Loucy (cell line): ENCODE measurements at regions not wholly inside any gene's neighbourhood (a gene's known extent, or its start where the extent isn't known, plus 50 kb on each side); places are given as distances from the start of the nearest gene placed in this dataset.

Source experiments
- H2AFZ ChIP-seq: fragments of 200-600 bp; sonication (generic); 2 replicates; pipeline ENCODE4 v1.6.0; 2016; ENCODE audit warnings: antibody characterized with exemption, mild to moderate bottlenecking, low read length, moderate library complexity
- H3F3A ChIP-seq: fragments of 200-600 bp; 2 replicates; pipeline ENCODE4 v1.6.0; 2016; ENCODE audit warnings: antibody characterized with exemption, low read depth, mild to moderate bottlenecking
- H3K27me3 ChIP-seq: fragments of 200-600 bp; sonication (generic); 2 replicates; pipeline ENCODE4 v1.6.1; 2014; ENCODE audit warnings: low read length, mild to moderate bottlenecking; ENCODE audit not compliant: insufficient read depth, poor library complexity, severe bottlenecking
- H3K36me3 ChIP-seq: fragments of 200-600 bp; sonication (generic); 2 replicates; pipeline ENCODE4 v1.6.1; 2016; ENCODE audit warnings: low read length; ENCODE audit not compliant: insufficient read depth
- H3K4me1 ChIP-seq: fragments of 200-600 bp; sonication (generic); 2 replicates; pipeline ENCODE4 v1.5.1; 2014; ENCODE audit warnings: low read length, mild to moderate bottlenecking; ENCODE audit not compliant: insufficient read depth, poor library complexity, severe bottlenecking
- H3K4me2 ChIP-seq: fragments of 200-600 bp; sonication (generic); 2 replicates; pipeline ENCODE4 v1.6.0; 2014; ENCODE audit warnings: antibody characterized with exemption, low read length, low read depth, mild to moderate bottlenecking; ENCODE audit not compliant: poor library complexity, severe bottlenecking
- H3K4me3 ChIP-seq: fragments of 200-600 bp; sonication (generic); 2 replicates; pipeline ENCODE4 v1.5.1; 2014; ENCODE audit warnings: low read length, mild to moderate bottlenecking, mixed read lengths; ENCODE audit not compliant: poor library complexity, severe bottlenecking
- H3K79me2 ChIP-seq: fragments of 200-600 bp; sonication (generic); 2 replicates; pipeline ENCODE4 v1.6.1; 2014; ENCODE audit warnings: low read length; ENCODE audit not compliant: insufficient read depth
- H3K9ac ChIP-seq: fragments of 200-600 bp; sonication (generic); 2 replicates; pipeline ENCODE4 v1.6.0; 2014; ENCODE audit warnings: mild to moderate bottlenecking, low read depth, low read length, moderate library complexity; ENCODE audit not compliant: poor library complexity, severe bottlenecking
- H3K9me2 ChIP-seq: fragments of 200-600 bp; sonication (generic); replicated peaks from 2 replicates; pipeline ENCODE4 v1.6.1; 2016; ENCODE audit warnings: low read depth, low read length, mixed read lengths
- H3K9me3 ChIP-seq: fragments of 200-600 bp; sonication (generic); 2 replicates; pipeline ENCODE4 v1.6.1; 2014; ENCODE audit warnings: mild to moderate bottlenecking, antibody characterized with exemption, low read length, low read depth; ENCODE audit not compliant: insufficient read depth
- H4K20me1 ChIP-seq: fragments of 200-600 bp; sonication (generic); 2 replicates; pipeline ENCODE4 v1.6.0; 2014; ENCODE audit warnings: antibody characterized with exemption, low read length, mild to moderate bottlenecking; ENCODE audit not compliant: insufficient read depth, poor library complexity, severe bottlenecking
- CTCF ChIP-seq: fragments of 200-600 bp; sonication (generic); conservative IDR thresholded peaks from 2 replicates; pipeline ENCODE4 v1.5.1; 2014; ENCODE audit warnings: mild to moderate bottlenecking, antibody characterized with exemption, low read length
- EZH2phosphoT487 ChIP-seq: fragments of 200-600 bp; IDR thresholded peaks from 2 replicates; pipeline ENCODE4 v1.6.1; 2018; ENCODE audit warnings: antibody characterized with exemption, mild to moderate bottlenecking, moderate library complexity, borderline replicate concordance

- H4K20me1 ChIP-seq: no peaks in the 10 kb centered on the region
- H3K9me3 ChIP-seq: no peaks in the 10 kb centered on the region
- H3K36me3 ChIP-seq: no peaks in the 10 kb centered on the region
- H3K9me2 ChIP-seq: no peaks in the 10 kb centered on the region
- TF ChIP-seq CTCF (no peak), EZH2phosphoT487 (no peak)
- no peaks in the 10 kb centered on the region for H3K4me1 ChIP-seq
- H3K79me2 ChIP-seq: no peaks in the 10 kb centered on the region
- no peak overlapping the region for H2AFZ ChIP-seq
- no peaks in the 10 kb centered on the region for H3F3A ChIP-seq
- no peak overlapping the region for H3K9ac ChIP-seq
- no peak overlapping the region for H3K4me2 ChIP-seq
- H3K27me3 ChIP-seq: no peaks in the 10 kb centered on the region
- no peak overlapping the region for H3K4me3 ChIP-seq
Measured at GRCh38 chr9:129313331-129313955, 135.4 kb upstream of the IER5L start.

- TF ChIP-seq EZH2phosphoT487 (no peak), CTCF (no peak)
- H3K4me3 ChIP-seq: no peak overlapping the region
- no peaks in the 10 kb centered on the region for H4K20me1 ChIP-seq
- H3K79me2 ChIP-seq: no peaks in the 10 kb centered on the region
- no peak overlapping the region for H2AFZ ChIP-seq
- no peaks in the 10 kb centered on the region for H3K36me3 ChIP-seq
- no peak overlapping the region for H3K9ac ChIP-seq
- no peaks in the 10 kb centered on the region for H3K9me3 ChIP-seq
- H3K9me2 ChIP-seq: no peaks in the 10 kb centered on the region
- no peaks in the 10 kb centered on the region for H3K4me1 ChIP-seq
- no peak overlapping the region for H3K4me2 ChIP-seq
- no peaks in the 10 kb centered on the region for H3F3A ChIP-seq
- H3K27me3 ChIP-seq: no peaks in the 10 kb centered on the region
Measured at GRCh38 chr9:129312251-129313122, 134.4 kb upstream of the IER5L start.

- Histone ChIP-seq H2AFZ (no peak overlapping the region), H3K27me3 (no peaks in the 10 kb centered on the region), H3K4me3 (no peak overlapping the region), H3F3A (no peaks in the 10 kb centered on the region), H3K4me2 (no peak overlapping the region), H4K20me1 (no peaks in the 10 kb centered on the region), H3K9me2 (no peaks in the 10 kb centered on the region), H3K9me3 (no peaks in the 10 kb centered on the region), H3K79me2 (no peaks in the 10 kb centered on the region), H3K9ac (no peak overlapping the region), H3K4me1 (no peaks in the 10 kb centered on the region), H3K36me3 (no peaks in the 10 kb centered on the region)
- TF ChIP-seq CTCF: no peak
- TF ChIP-seq EZH2phosphoT487: no peak
Measured at GRCh38 chr9:129311643-129312042, 133.6 kb upstream of the IER5L start.
